ENCODE measurements at regions not wholly inside any gene's neighbourhood (a gene's known extent, or its start where the extent isn't known, plus 50 kb on each side); places are given as distances from the start of the nearest gene placed in this dataset.
"Not testable (repeated sequence)": the region's sequence is repeated elsewhere in the genome, so short reads cannot be mapped to it uniquely, and the experiment has no call there.

DNA sequence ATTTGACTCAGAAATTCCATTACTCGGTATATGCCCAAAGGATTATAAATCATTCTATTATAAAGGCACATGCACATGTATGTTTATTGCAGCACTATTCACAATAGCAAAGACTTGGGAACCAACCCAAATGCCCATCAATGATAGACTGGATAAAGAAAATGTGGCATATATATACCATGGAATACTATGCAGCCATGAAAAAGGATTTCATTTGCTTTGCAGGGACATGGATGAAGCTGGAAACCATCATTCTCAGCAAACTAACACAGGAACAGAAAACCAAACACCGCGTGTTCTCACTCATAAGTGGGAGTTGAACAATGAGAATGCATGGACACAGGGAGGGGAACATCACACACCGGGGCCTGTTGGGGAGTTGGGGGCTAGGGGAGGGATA is 1297.1 kb downstream of the TBC1D22A start:
- not testable (repeated sequence) for TF ChIP-seq POLR2AphosphoS5 (IDR thresholded peaks at IDR 0.05); CTCF (IDR thresholded peaks at IDR 0.05 in 8 of 11, conservative IDR thresholded peaks at IDR 0.05 in 3 of 11)

Measured in spleen (tissue), 7 donors.